ENCODE measurements at regions not wholly inside any gene's neighbourhood (a gene's known extent, or its start where the extent isn't known, plus 50 kb on each side); places are given as distances from the start of the nearest gene placed in this dataset.

GRCh38 chr12:125704803-125705202 is 639.6 kb downstream of the AACS start:
- Mint-ChIP-seq H3K9me3 (no peaks in the 10 kb centered on the region; a peak in 3 of 5 replicates), H3K27me3 (ENCODE audit: low read depth) (no peaks in the 10 kb centered on the region; the same call in 1 of the 2 replicates), H3K4me1 (no peaks in the 10 kb centered on the region), H3K36me3 (ENCODE audit: insufficient read depth in 1 of 3, low read depth in 3 of 3) (no peaks in the 10 kb centered on the region), H3K4me3 (no peak overlapping the region; a peak in 1 of 5 replicates), H3K27ac (no peak overlapping the region)
- H3K27me3 ChIP-seq (ENCODE audit: insufficient read depth, low read length): no peaks in the 10 kb centered on the region
- H4K20me1 ChIP-seq (ENCODE audit: control insufficient read depth, insufficient read depth, insufficient read length): no peaks in the 10 kb centered on the region
- H4K91ac ChIP-seq (ENCODE audit: insufficient read length, low read depth, low read length): no peak overlapping the region
- no peak overlapping the region for H3K4me2 ChIP-seq (ENCODE audit: insufficient read depth, insufficient read length, low read length)
- no peak for TF ChIP-seq CTCF (conservative IDR thresholded peaks at IDR 0.05)
- no peak overlapping the region for H3K9ac ChIP-seq (ENCODE audit: extremely low read depth, insufficient read length, low read length)
- H3K23me2 ChIP-seq (ENCODE audit: insufficient read length, low read depth, low read length, poor library complexity, severe bottlenecking): no peaks in the 10 kb centered on the region
- H3K14ac ChIP-seq (ENCODE audit: insufficient read depth, low read length): no peak overlapping the region
- H2BK12ac ChIP-seq (ENCODE audit: insufficient read length, low read depth, low read length): no peak overlapping the region
- no peak overlapping the region for H2AK5ac ChIP-seq (ENCODE audit: insufficient read length, low read length)
- no peak overlapping the region for H3K23ac ChIP-seq (ENCODE audit: insufficient read length, low read depth, low read length)
- H3K56ac ChIP-seq (ENCODE audit: insufficient read length, low read depth, low read length): no peak overlapping the region
- no peak overlapping the region for H4K8ac ChIP-seq (replicated peaks; ENCODE audit: insufficient read length, low read depth, low read length)
- no peak overlapping the region for H3K18ac ChIP-seq (ENCODE audit: insufficient read length, low read depth, low read length)
- WGBS (ENCODE audit: extremely low coverage, insufficient read length, low lambda C conversion rate): no CpG with 5 or more reads among the region's 3 CpGs
- H3K79me1 ChIP-seq (ENCODE audit: insufficient read depth, low read depth, low read length, poor library complexity, severe bottlenecking): no peaks in the 10 kb centered on the region
- H3K4ac ChIP-seq (ENCODE audit: low read depth, low read length): no peak overlapping the region
- H3K4me1 ChIP-seq (ENCODE audit: insufficient read depth, low read length): no peaks in the 10 kb centered on the region
- no peaks in the 10 kb centered on the region for H3K79me2 ChIP-seq (ENCODE audit: insufficient read depth, low read length)
- H2BK20ac ChIP-seq (ENCODE audit: low read depth, low read length, poor library complexity, severe bottlenecking): no peak overlapping the region
- H3K27ac ChIP-seq (ENCODE audit: insufficient read length, low read depth, low read length): no peak overlapping the region
- no peak overlapping the region for H2BK15ac ChIP-seq (ENCODE audit: low read depth, low read length)
- no peak overlapping the region for H2AFZ ChIP-seq (ENCODE audit: low read length)
- H2BK120ac ChIP-seq (ENCODE audit: low read depth, low read length, poor library complexity, severe bottlenecking): no peak overlapping the region
- H3T11ph ChIP-seq (ENCODE audit: low read length): no peak overlapping the region
- no peak for DNase-seq
- no peak overlapping the region for H4K5ac ChIP-seq (ENCODE audit: insufficient read length, low read depth, low read length)
- H3K9me3 ChIP-seq (ENCODE audit: control insufficient read depth, low read depth, low read length): no peaks in the 10 kb centered on the region
- H2BK5ac ChIP-seq (ENCODE audit: insufficient read length, low read length): no peak overlapping the region

Measured in H9 (cell line).